GM23248 (cell line): ENCODE measurements at regions not wholly inside any gene's neighbourhood (a gene's known extent, or its start where the extent isn't known, plus 50 kb on each side); places are given as distances from the start of the nearest gene placed in this dataset.

Source experiments
- DNase-seq: peaks from one replicate; pipeline ENCODE4 v3.0.0-alpha.2; 2015
- H2AFZ ChIP-seq: fragments of 200-600 bp; sonication (generic); 2 replicates; pipeline ENCODE4 v1.6.1; 2016; ENCODE audit warnings: antibody characterized with exemption
- H3F3A ChIP-seq: fragments of 200-600 bp; sonication (generic); 2 replicates; pipeline ENCODE4 v1.6.1; 2016; ENCODE audit warnings: mild to moderate bottlenecking, antibody characterized with exemption, mixed run types; ENCODE audit not compliant: insufficient read depth
- H3K27ac ChIP-seq: fragments of 200-600 bp; sonication (generic); 2 replicates; pipeline ENCODE4 v1.5.1; 2016; ENCODE audit warnings: mild to moderate bottlenecking
- H3K27me3 ChIP-seq: fragments of 200-600 bp; sonication (generic); replicated peaks from 2 replicates; pipeline ENCODE4 v1.6.1; 2016; ENCODE audit warnings: mild to moderate bottlenecking; ENCODE audit not compliant: insufficient read depth
- H3K36me3 ChIP-seq: fragments of 200-600 bp; sonication (generic); 2 replicates; pipeline ENCODE4 v1.6.1; 2016; ENCODE audit warnings: low read depth, mild to moderate bottlenecking
- H3K4me1 ChIP-seq: fragments of 200-600 bp; sonication (generic); 2 replicates; pipeline ENCODE4 v1.6.1; 2016; ENCODE audit warnings: mild to moderate bottlenecking; ENCODE audit not compliant: insufficient read depth
- H3K4me2 ChIP-seq: fragments of 200-600 bp; sonication (generic); one replicate; pipeline ENCODE4 v1.6.1; 2016; ENCODE audit warnings: mild to moderate bottlenecking; ENCODE audit not compliant: unreplicated experiment
- H3K4me3 ChIP-seq: fragments of 200-600 bp; sonication (generic); 2 replicates; pipeline ENCODE4 v1.5.1; 2016; ENCODE audit warnings: mild to moderate bottlenecking
- H3K79me2 ChIP-seq: fragments of 200-600 bp; sonication (generic); 2 replicates; pipeline ENCODE4 v1.6.1; 2016; ENCODE audit warnings: mild to moderate bottlenecking; ENCODE audit not compliant: insufficient read depth
- H3K9ac ChIP-seq: fragments of 200-600 bp; sonication (generic); 2 replicates; pipeline ENCODE4 v1.6.1; 2016; ENCODE audit warnings: mild to moderate bottlenecking
- H3K9me2 ChIP-seq: fragments of 200-600 bp; sonication (generic); 2 replicates; pipeline ENCODE4 v1.6.1; 2016; ENCODE audit warnings: mixed run types, mild to moderate bottlenecking, moderate library complexity; ENCODE audit not compliant: insufficient read depth
- H3K9me3 ChIP-seq: fragments of 200-600 bp; sonication (generic); one replicate; pipeline ENCODE4 v1.6.1; 2017; ENCODE audit warnings: low read depth
- H4K20me1 ChIP-seq: fragments of 200-600 bp; sonication (generic); 2 replicates; pipeline ENCODE4 v1.6.0; 2016; ENCODE audit not compliant: insufficient read depth
- EZH2 ChIP-seq: fragments of 200-600 bp; sonication (generic); IDR thresholded peaks from 2 replicates; pipeline ENCODE4 v1.6.1; 2018; ENCODE audit warnings: antibody characterized with exemption, mild to moderate bottlenecking; ENCODE audit not compliant: insufficient read depth, poor library complexity, severe bottlenecking
- EZH2phosphoT487 ChIP-seq: fragments of 200-600 bp; sonication (generic); IDR thresholded peaks from 2 replicates; pipeline ENCODE4 v1.6.1; 2018; ENCODE audit warnings: antibody characterized with exemption, moderate library complexity, mild to moderate bottlenecking, low read depth; ENCODE audit not compliant: insufficient read depth
- WGBS, 2 experiments: methylation state at CpG; one replicate each; pipeline ENCODE4 v1.1.6; 2015 to 2017; ENCODE audit warnings: low lambda C conversion rate in 2 of 2, low coverage in 1 of 2; ENCODE audit errors: missing lambda C conversion rate in 2 of 2; 5-methylcytosine and 5-hydroxymethylcytosine counted together
- in situ Hi-C: fragments of 300-500 bp; cut with MboI; formaldehyde crosslinking; loops from 2 replicates; pipeline ENCODE4 v1.15.0; 2020

DNA sequence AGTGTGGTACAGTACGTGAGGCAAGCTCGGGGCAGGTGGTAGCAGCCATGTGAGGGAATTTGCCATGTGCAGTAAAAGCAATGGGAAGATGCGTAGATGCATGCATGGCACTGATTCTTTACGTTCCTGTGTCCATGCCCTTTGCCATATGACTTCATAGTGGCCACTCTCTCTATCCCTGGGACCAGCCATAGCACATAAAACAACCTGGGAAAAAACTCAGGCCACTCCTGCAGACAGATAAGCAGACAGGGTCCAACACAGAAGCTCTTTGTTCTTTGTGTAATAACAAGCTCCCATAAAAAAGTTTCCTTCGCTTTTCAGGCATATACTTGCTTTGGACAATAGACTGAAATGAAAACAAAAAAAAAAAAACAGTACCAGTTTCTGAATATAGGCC is 622.4 kb upstream of the POM121L12 start:
- H3K4me3 ChIP-seq, result no peak overlapping the region
- H3K4me2 ChIP-seq, result no peak overlapping the region
- no peaks in the 10 kb centered on the region for H3K27me3 ChIP-seq
- H4K20me1 ChIP-seq, result no peaks in the 10 kb centered on the region
- H2AFZ ChIP-seq, result no peak overlapping the region
- no peak for DNase-seq
- no peaks in the 10 kb centered on the region for H3K9me2 ChIP-seq
- no peaks in the 10 kb centered on the region for H3K79me2 ChIP-seq
- no peaks in the 10 kb centered on the region for H3K9me3 ChIP-seq
- no peak overlapping the region for H3K9ac ChIP-seq
- H3K27ac ChIP-seq, result no peak overlapping the region
- in situ Hi-C loops, result no loop called here
- no peak for TF ChIP-seq EZH2
- no peak for TF ChIP-seq EZH2phosphoT487
- no peaks in the 10 kb centered on the region for H3K4me1 ChIP-seq
- no peaks in the 10 kb centered on the region for H3F3A ChIP-seq
- 21% methylated on average over 5 of the region's 5 CpGs for WGBS, 2 experiments
- no peaks in the 10 kb centered on the region for H3K36me3 ChIP-seq

DNA sequence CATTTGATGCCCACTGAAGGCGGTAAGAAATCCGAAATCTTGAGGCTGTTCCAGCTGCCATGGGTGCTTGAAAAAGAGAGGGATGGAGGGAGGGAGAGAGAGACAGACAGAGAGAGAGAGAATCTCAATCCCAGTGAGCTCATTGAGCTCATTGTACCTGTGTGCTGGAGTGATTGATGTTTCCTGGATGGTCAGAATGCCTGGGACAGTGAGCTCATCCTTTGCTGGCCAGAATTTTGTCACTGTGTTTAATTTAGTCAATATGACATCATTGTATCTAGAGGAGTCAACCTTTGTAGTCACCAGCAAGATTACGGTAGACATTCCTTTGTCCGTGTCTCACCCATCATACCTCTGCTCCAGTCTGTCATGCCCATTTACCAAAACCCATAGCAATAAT is 625.4 kb upstream of the POM121L12 start:
- no peaks in the 10 kb centered on the region for H3K9me3 ChIP-seq
- H3K27ac ChIP-seq, result no peak overlapping the region

DNA sequence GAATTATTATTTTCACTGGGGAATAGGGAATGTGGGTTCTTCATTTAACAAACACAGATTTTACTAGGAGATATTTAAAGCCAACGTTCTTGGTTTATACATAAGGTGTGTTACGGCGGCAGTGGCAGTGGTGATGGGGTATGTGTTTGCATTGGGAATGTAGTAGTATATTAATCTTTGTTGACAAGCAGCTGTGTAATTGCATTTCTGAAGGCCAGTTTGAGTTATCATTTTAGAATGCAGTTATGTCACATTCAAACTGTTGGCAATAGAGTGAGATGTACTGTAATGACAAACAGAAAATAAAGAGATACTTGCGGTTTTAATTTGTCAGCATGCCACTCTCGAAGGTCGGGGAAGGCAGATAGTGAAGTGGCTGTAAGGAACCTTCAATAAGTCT is 628.6 kb upstream of the POM121L12 start:
- in situ Hi-C loops, result no loop called here
- 32 to 36% methylated on average over 6 of the region's 6 CpGs for WGBS, 2 experiments

More for the DNA sequence above, 625.4 kb upstream of the POM121L12 start:
- in situ Hi-C loops, result no loop called here
- Histone ChIP-seq H3K4me1 (no peaks in the 10 kb centered on the region), H3F3A (no peaks in the 10 kb centered on the region), H3K27me3 (no peaks in the 10 kb centered on the region), H3K9ac (no peak overlapping the region), H3K36me3 (no peaks in the 10 kb centered on the region), H3K9me2 (no peaks in the 10 kb centered on the region), H3K4me3 (no peak overlapping the region), H2AFZ (no peak overlapping the region), H3K4me2 (no peak overlapping the region), H3K79me2 (no peaks in the 10 kb centered on the region), H4K20me1 (no peaks in the 10 kb centered on the region)
- whole genome bisulfite sequencing, 2 experiments, result 42 to 47% methylated on average over 4 of the region's 4 CpGs
- TF ChIP-seq EZH2 (no peak), EZH2phosphoT487 (no peak)
- no peak for DNase-seq

DNA sequence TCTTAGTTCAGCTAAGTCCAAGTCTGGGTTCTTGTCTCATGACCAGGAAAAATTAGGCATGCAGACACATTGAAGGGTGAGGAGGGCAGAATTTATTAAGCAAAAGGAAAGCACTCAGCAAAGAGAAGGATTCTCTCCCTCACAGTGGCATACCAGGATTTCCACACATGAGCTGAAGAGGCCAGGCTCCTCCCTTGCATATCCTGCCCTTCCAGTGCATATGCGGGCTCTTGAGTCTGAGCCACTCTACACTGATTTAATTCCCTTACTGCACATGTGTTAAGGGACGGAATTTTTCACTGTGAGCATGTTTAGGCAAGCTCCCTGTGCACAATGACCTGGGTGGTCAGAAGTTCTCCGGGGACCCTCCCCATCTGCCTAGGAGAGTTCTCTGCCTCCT is 652.7 kb upstream of the POM121L12 start:
- Histone ChIP-seq H3F3A (no peaks in the 10 kb centered on the region), H3K79me2 (no peaks in the 10 kb centered on the region), H3K4me3 (no peak overlapping the region), H2AFZ (no peak overlapping the region), H3K4me1 (no peaks in the 10 kb centered on the region), H3K9ac (no peak overlapping the region), H3K36me3 (no peaks in the 10 kb centered on the region), H3K27ac (no peak overlapping the region), H4K20me1 (no peaks in the 10 kb centered on the region), H3K9me2 (no peaks in the 10 kb centered on the region), H3K4me2 (no peak overlapping the region), H3K27me3 (no peaks in the 10 kb centered on the region), H3K9me3 (peaks cover 6% of the 10 kb centered on the region)
- 14 to 26% methylated on average over 3 of the region's 3 CpGs for WGBS, 2 experiments
- no peak for TF ChIP-seq EZH2phosphoT487
- no peak for TF ChIP-seq EZH2
- in situ Hi-C loops, result no loop called here
- no peak for DNase-seq

More for the DNA sequence above, 628.6 kb upstream of the POM121L12 start:
- Histone ChIP-seq H3K9me2 (no peaks in the 10 kb centered on the region), H3K27ac (no peak overlapping the region), H3K27me3 (no peaks in the 10 kb centered on the region), H3K4me1 (no peaks in the 10 kb centered on the region), H3K4me2 (no peak overlapping the region), H3K4me3 (no peak overlapping the region), H4K20me1 (no peaks in the 10 kb centered on the region), H3K36me3 (no peaks in the 10 kb centered on the region), H3K9me3 (no peaks in the 10 kb centered on the region), H2AFZ (no peak overlapping the region), H3F3A (no peaks in the 10 kb centered on the region), H3K79me2 (no peaks in the 10 kb centered on the region), H3K9ac (no peak overlapping the region)
- TF ChIP-seq EZH2 (no peak), EZH2phosphoT487 (no peak)
- no peak for DNase-seq

DNA sequence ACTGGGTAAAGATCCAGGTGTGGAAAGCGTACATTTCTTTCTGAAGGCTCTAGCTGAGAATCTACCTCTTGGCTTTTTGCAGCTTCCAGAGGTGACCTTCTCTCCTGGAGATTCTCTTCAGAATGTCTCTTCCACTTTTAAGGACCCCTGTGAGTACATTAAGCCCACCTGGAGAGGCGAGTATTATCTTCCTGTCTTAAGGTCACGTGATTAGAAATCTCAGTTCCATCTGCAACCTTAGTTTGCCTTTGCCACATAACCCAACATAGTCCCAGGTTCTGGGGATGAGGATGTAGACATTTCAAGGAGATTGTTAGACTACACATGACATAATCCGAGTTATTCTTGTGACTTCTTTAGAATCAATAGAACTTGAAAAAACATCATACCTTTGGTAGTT is 665.5 kb upstream of the POM121L12 start:
- H4K20me1 ChIP-seq, result no peaks in the 10 kb centered on the region
- H3K79me2 ChIP-seq, result no peaks in the 10 kb centered on the region
- no peaks in the 10 kb centered on the region for H3F3A ChIP-seq
- no peaks in the 10 kb centered on the region for H3K9me2 ChIP-seq
- H3K4me2 ChIP-seq, result no peak overlapping the region
- H3K27me3 ChIP-seq, result no peaks in the 10 kb centered on the region
- H3K27ac ChIP-seq, result no peak overlapping the region
- no peaks in the 10 kb centered on the region for H3K36me3 ChIP-seq
- H2AFZ ChIP-seq, result no peak overlapping the region
- H3K9ac ChIP-seq, result no peak overlapping the region
- no peaks in the 10 kb centered on the region for H3K9me3 ChIP-seq
- WGBS, 2 experiments, result 15 to 27% methylated on average over 4 of the region's 4 CpGs
- TF ChIP-seq EZH2 (no peak), EZH2phosphoT487 (no peak)
- H3K4me3 ChIP-seq, result no peak overlapping the region
- H3K4me1 ChIP-seq, result no peaks in the 10 kb centered on the region
- DNase-seq, result no peak
- in situ Hi-C loops, result no loop called here
